PFSK-1 (cell line): ENCODE measurements at regions not wholly inside any gene's neighbourhood (a gene's known extent, or its start where the extent isn't known, plus 50 kb on each side); places are given as distances from the start of the nearest gene placed in this dataset.

Source experiments
- FOXP2 ChIP-seq: optimal IDR thresholded peaks from 2 replicates; pipeline ENCODE3; 2011; ENCODE audit warnings: borderline replicate concordance, control low read depth, inconsistent platforms; ENCODE audit not compliant: insufficient read depth; ENCODE audit errors: extremely low read length, extremely low read depth
- POLR2AphosphoS5 ChIP-seq: IDR thresholded peaks from 2 replicates; pipeline ENCODE4 v1.6.1; 2012; ENCODE audit warnings: low read depth, mild to moderate bottlenecking, control low read depth, low read length, moderate library complexity
- REST ChIP-seq, 2 experiments: IDR thresholded peaks; 2 replicates each; pipeline versions ENCODE4 v1.6.1 to v1.8.0; 2011 to 2012; ENCODE audit warnings: low read depth in 2 of 2, low read length in 2 of 2, control low read depth in 1 of 2, inconsistent platforms in 1 of 2, mild to moderate bottlenecking in 1 of 2, moderate library complexity in 1 of 2; ENCODE audit not compliant: insufficient read depth in 1 of 2
- SIN3A ChIP-seq: IDR thresholded peaks from 2 replicates; pipeline ENCODE4 v1.6.1; 2012; ENCODE audit warnings: mild to moderate bottlenecking, low read length, moderate library complexity, borderline replicate concordance; ENCODE audit not compliant: insufficient read depth
- TAF1 ChIP-seq: IDR thresholded peaks from 2 replicates; pipeline ENCODE4 v1.6.1; 2012; ENCODE audit warnings: low read length, control low read depth, borderline replicate concordance; ENCODE audit not compliant: insufficient read depth

GRCh38 chr2:67662222-67662621 lies 265.1 kb downstream of the ETAA1 start:
- TF ChIP-seq REST (IDR thresholded peaks at IDR 0.05; ENCODE audit: insufficient read depth in 1 of 2, low read depth in 2 of 2, low read length in 2 of 2), result no peak
- TF ChIP-seq FOXP2, result no peak
- TF ChIP-seq POLR2AphosphoS5, result no peak
- TF ChIP-seq TAF1, result no peak
- no peak for TF ChIP-seq SIN3A
